ENCODE measurements at regions not wholly inside any gene's neighbourhood (a gene's known extent, or its start where the extent isn't known, plus 50 kb on each side); places are given as distances from the start of the nearest gene placed in this dataset.

DNA sequence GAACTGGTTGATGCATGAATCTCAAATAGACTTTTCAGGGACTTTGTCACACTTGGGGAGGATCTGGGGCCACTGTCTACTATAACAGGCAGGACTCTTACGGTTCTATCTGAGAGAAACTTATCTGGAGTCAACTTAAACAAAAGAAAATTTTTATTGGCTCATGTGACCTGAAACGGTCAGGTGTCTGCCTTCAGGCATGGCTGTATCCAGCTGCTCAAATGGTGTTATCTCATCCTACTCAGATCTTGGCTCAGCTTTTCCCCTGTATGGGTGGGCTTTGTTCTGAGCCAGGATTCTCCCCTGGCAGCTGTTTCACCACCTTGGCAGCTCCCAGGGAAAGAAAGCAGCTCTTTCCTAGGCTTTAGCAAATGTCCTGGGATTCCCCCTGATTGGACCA lies 183.2 kb upstream of the MYL2 start:
- no peaks in the 10 kb centered on the region for H3K9me3 ChIP-seq (ENCODE audit: low read length)
- no peak overlapping the region for H3K4me2 ChIP-seq (ENCODE audit: low read length)
- H3K36me3 ChIP-seq (ENCODE audit: insufficient read depth, low read length), result no peaks in the 10 kb centered on the region
- no peak overlapping the region for H2AFZ ChIP-seq (ENCODE audit: low read depth, low read length)
- H4K20me1 ChIP-seq (ENCODE audit: insufficient read depth), result no peaks in the 10 kb centered on the region
- TF ChIP-seq SMC3 (conservative IDR thresholded peaks at IDR 0.05; ENCODE audit: poor library complexity) (no peak), EP300 (conservative IDR thresholded peaks at IDR 0.05; ENCODE audit: poor library complexity, severe bottlenecking) (no peak), RAD21 (conservative IDR thresholded peaks at IDR 0.05) (no peak), EZH2 (IDR thresholded peaks at IDR 0.05; ENCODE audit: borderline replicate concordance, insufficient read depth, low read length, poor library complexity, severe bottlenecking) (no peak), TAF1 (IDR thresholded peaks at IDR 0.05; ENCODE audit: low read depth) (no peak), POLR2AphosphoS5 (IDR thresholded peaks at IDR 0.05) (no peak), MXI1 (conservative IDR thresholded peaks at IDR 0.05; ENCODE audit: poor library complexity, severe bottlenecking) (no peak)
- TF ChIP-seq, protein P1, sequence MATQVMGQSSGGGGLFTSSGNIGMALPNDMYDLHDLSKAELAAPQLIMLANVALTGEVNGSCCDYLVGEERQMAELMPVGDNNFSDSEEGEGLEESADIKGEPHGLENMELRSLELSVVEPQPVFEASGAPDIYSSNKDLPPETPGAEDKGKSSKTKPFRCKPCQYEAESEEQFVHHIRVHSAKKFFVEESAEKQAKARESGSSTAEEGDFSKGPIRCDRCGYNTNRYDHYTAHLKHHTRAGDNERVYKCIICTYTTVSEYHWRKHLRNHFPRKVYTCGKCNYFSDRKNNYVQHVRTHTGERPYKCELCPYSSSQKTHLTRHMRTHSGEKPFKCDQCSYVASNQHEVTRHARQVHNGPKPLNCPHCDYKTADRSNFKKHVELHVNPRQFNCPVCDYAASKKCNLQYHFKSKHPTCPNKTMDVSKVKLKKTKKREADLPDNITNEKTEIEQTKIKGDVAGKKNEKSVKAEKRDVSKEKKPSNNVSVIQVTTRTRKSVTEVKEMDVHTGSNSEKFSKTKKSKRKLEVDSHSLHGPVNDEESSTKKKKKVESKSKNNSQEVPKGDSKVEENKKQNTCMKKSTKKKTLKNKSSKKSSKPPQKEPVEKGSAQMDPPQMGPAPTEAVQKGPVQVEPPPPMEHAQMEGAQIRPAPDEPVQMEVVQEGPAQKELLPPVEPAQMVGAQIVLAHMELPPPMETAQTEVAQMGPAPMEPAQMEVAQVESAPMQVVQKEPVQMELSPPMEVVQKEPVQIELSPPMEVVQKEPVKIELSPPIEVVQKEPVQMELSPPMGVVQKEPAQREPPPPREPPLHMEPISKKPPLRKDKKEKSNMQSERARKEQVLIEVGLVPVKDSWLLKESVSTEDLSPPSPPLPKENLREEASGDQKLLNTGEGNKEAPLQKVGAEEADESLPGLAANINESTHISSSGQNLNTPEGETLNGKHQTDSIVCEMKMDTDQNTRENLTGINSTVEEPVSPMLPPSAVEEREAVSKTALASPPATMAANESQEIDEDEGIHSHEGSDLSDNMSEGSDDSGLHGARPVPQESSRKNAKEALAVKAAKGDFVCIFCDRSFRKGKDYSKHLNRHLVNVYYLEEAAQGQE (IDR thresholded peaks at IDR 0.05; ENCODE audit: borderline replicate concordance), result no peak
- TF ChIP-seq, protein P2, sequence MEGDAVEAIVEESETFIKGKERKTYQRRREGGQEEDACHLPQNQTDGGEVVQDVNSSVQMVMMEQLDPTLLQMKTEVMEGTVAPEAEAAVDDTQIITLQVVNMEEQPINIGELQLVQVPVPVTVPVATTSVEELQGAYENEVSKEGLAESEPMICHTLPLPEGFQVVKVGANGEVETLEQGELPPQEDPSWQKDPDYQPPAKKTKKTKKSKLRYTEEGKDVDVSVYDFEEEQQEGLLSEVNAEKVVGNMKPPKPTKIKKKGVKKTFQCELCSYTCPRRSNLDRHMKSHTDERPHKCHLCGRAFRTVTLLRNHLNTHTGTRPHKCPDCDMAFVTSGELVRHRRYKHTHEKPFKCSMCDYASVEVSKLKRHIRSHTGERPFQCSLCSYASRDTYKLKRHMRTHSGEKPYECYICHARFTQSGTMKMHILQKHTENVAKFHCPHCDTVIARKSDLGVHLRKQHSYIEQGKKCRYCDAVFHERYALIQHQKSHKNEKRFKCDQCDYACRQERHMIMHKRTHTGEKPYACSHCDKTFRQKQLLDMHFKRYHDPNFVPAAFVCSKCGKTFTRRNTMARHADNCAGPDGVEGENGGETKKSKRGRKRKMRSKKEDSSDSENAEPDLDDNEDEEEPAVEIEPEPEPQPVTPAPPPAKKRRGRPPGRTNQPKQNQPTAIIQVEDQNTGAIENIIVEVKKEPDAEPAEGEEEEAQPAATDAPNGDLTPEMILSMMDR (IDR thresholded peaks at IDR 0.05; ENCODE audit: poor library complexity, severe bottlenecking), result no peak
- H3K4me3 ChIP-seq (ENCODE audit: low read length), result no peak overlapping the region
- no peaks in the 10 kb centered on the region for H3K79me2 ChIP-seq (replicated peaks; ENCODE audit: insufficient read depth, low read length)
- H3K27ac ChIP-seq (ENCODE audit: low read length), result no peak overlapping the region
- no peak overlapping the region for H3K9ac ChIP-seq (ENCODE audit: low read length)
- no peaks in the 10 kb centered on the region for H3F3A ChIP-seq (ENCODE audit: insufficient read depth, low read length, poor library complexity, severe bottlenecking)
- H3K27me3 ChIP-seq (ENCODE audit: insufficient read depth, low read depth, low read length), result no peaks in the 10 kb centered on the region
- H3K9me2 ChIP-seq (ENCODE audit: insufficient read depth, low read length), result no peaks in the 10 kb centered on the region

DNA sequence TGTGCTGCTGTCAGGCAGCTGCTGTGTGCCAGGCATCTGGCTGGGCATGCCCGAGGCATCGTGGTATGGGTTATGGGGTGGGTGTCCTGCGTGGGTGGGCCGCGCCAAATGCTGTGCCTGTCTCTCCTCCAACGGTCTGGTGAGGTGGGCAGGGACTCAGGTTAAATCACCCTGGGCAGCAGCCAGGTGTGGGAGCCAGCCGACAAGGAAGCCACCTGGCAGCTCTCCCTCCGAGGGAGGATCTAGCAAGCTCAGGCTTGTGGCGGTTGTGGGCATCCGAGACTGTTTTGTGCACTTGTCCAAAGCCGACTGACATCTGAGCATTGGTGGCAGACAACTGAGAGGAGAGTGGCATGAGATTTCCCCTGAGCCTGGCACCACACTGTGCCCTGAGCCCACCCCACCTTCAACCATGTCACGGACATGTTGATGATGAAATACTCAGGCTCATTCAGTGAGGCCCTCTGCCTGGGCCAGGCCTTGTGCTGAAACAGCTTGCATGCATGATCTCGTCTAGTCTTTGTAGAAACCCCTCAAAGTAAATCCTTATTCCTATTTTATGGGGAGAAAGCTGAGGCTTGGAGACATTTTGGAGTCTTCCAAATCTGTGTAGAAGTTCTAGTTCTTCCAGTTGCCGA lies 181.8 kb upstream of the MYL2 start:
- Histone ChIP-seq H3K79me2 (replicated peaks; ENCODE audit: insufficient read depth, low read length) (no peaks in the 10 kb centered on the region), H3K27ac (ENCODE audit: low read length) (no peak overlapping the region)
- TF ChIP-seq RAD21 (conservative IDR thresholded peaks at IDR 0.05) (no peak), TAF1 (IDR thresholded peaks at IDR 0.05; ENCODE audit: low read depth) (no peak), SMC3 (conservative IDR thresholded peaks at IDR 0.05; ENCODE audit: poor library complexity) (no peak)

More for the DNA sequence above, 181.8 kb upstream of the MYL2 start:
- Histone ChIP-seq H3K36me3 (ENCODE audit: insufficient read depth, low read length) (no peaks in the 10 kb centered on the region), H3F3A (ENCODE audit: insufficient read depth, low read length, poor library complexity, severe bottlenecking) (no peaks in the 10 kb centered on the region), H2AFZ (ENCODE audit: low read depth, low read length) (no peak overlapping the region), H4K20me1 (ENCODE audit: insufficient read depth) (no peaks in the 10 kb centered on the region), H3K27me3 (ENCODE audit: insufficient read depth, low read depth, low read length) (no peaks in the 10 kb centered on the region), H3K9ac (ENCODE audit: low read length) (no peak overlapping the region), H3K4me2 (ENCODE audit: low read length) (no peak overlapping the region), H3K9me2 (ENCODE audit: insufficient read depth, low read length) (no peaks in the 10 kb centered on the region), H3K9me3 (ENCODE audit: low read length) (no peaks in the 10 kb centered on the region), H3K4me3 (ENCODE audit: low read length) (no peak overlapping the region)
